ENCODE measurements at regions not wholly inside any gene's neighbourhood (a gene's known extent, or its start where the extent isn't known, plus 50 kb on each side); places are given as distances from the start of the nearest gene placed in this dataset.

GRCh38 chr6:155996151-155996550 lies 540.5 kb upstream of the NOX3 start:
- CTCF ChIA-PET, result interaction anchor here (1.7 kb wide), 1 partner anchor 54 kb away, joined by 3 read pairs; no protein-coding TSS in a partner anchor
- no peak for DNase-seq (ENCODE audit: extremely low spot score)
- no peak for TF ChIP-seq CTCF (IDR thresholded peaks at IDR 0.05; ENCODE audit: control extremely low read depth, extremely low read depth, low read depth, missing control alignments)
- POLR2A ChIA-PET, result no interaction called here

GRCh38 chr6:155995281-155995680 lies 539.6 kb upstream of the NOX3 start:
- no peak for TF ChIP-seq CTCF (IDR thresholded peaks at IDR 0.05; ENCODE audit: control extremely low read depth, extremely low read depth, low read depth, missing control alignments)
- ChIA-PET POLR2A (no interaction called here), CTCF (interaction anchor here (1.7 kb wide), 1 partner anchor 53 kb away, joined by 3 read pairs; no protein-coding TSS in a partner anchor)
- DNase-seq (ENCODE audit: extremely low spot score), result no peak

GRCh38 chr6:155994086-155994485 lies 538.4 kb upstream of the NOX3 start:
- ChIA-PET CTCF (no interaction called here), POLR2A (no interaction called here)
- no peak for DNase-seq (ENCODE audit: extremely low spot score)
- no peak for TF ChIP-seq CTCF (IDR thresholded peaks at IDR 0.05; ENCODE audit: control extremely low read depth, extremely low read depth, low read depth, missing control alignments)

- no peak for TF ChIP-seq CTCF (IDR thresholded peaks at IDR 0.05; ENCODE audit: control extremely low read depth, extremely low read depth, low read depth, missing control alignments)
- no peak for DNase-seq (ENCODE audit: extremely low spot score)
- ChIA-PET POLR2A (no interaction called here), CTCF (no interaction called here)
Measured at GRCh38 chr6:155993240-155993639, 537.6 kb upstream of the NOX3 start.

- CTCF ChIA-PET, result no interaction called here
- DNase-seq (ENCODE audit: extremely low spot score), result no peak
- no peak for TF ChIP-seq CTCF (IDR thresholded peaks at IDR 0.05; ENCODE audit: control extremely low read depth, extremely low read depth, low read depth, missing control alignments)
Measured at GRCh38 chr6:155985660-155986138, 530.1 kb upstream of the NOX3 start.

GRCh38 chr6:155980768-155981079 lies 525.1 kb upstream of the NOX3 start:
- no peak for TF ChIP-seq CTCF (IDR thresholded peaks at IDR 0.05; ENCODE audit: control extremely low read depth, extremely low read depth, low read depth, missing control alignments)
- ChIA-PET CTCF (interaction anchor here (1.5 to 1.6 kb wide), 2 partner anchors 9 to 16 kb away, joined by 3 read pairs; no protein-coding TSS in a partner anchor), POLR2A (no interaction called here)
- no peak for DNase-seq (ENCODE audit: extremely low spot score)

More at GRCh38 chr6:155985660-155986138, 530.1 kb upstream of the NOX3 start:
- POLR2A ChIA-PET, result no interaction called here

Measured in GM10248 (cell line).